ENCODE measurements at regions not wholly inside any gene's neighbourhood (a gene's known extent, or its start where the extent isn't known, plus 50 kb on each side); places are given as distances from the start of the nearest gene placed in this dataset.

DNA sequence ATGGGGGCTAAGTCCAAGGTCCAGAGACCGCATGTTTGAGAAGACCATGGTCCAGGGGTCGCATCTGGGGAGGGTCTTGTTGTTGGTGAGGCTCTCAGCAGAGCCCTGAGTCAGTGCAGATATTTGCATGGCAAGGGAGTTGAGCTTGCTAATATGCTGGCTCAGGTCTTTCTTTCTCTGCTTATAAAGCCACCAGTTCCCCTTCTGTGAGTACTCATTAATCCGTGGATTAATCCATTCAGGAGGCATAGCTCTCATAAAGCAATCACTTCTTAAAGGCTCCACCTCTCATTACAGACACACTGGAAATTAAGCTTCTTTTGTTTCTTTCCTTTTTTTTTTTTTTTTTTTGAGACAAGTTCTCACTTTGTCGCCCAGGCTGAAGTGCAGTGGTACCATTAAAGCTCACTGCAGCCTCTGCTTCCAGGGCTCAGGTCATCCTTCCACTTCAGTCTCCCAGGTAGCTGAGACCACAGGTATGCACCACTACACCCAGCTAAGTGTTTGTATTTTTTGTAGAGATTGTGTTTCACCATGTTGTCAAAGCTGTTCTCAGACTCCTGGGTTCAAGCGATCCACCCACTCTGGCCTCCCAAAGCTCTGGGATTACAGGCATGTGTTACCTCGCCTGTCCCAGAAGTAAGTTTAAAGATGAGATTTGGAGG is 216.4 kb downstream of the SLITRK5 start:
- TF ChIP-seq, protein P1, sequence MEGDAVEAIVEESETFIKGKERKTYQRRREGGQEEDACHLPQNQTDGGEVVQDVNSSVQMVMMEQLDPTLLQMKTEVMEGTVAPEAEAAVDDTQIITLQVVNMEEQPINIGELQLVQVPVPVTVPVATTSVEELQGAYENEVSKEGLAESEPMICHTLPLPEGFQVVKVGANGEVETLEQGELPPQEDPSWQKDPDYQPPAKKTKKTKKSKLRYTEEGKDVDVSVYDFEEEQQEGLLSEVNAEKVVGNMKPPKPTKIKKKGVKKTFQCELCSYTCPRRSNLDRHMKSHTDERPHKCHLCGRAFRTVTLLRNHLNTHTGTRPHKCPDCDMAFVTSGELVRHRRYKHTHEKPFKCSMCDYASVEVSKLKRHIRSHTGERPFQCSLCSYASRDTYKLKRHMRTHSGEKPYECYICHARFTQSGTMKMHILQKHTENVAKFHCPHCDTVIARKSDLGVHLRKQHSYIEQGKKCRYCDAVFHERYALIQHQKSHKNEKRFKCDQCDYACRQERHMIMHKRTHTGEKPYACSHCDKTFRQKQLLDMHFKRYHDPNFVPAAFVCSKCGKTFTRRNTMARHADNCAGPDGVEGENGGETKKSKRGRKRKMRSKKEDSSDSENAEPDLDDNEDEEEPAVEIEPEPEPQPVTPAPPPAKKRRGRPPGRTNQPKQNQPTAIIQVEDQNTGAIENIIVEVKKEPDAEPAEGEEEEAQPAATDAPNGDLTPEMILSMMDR (IDR thresholded peaks at IDR 0.05; ENCODE audit: insufficient read depth, low read length) = no peak
- DNase-seq (ENCODE audit: low read depth) = no peak
- no peak overlapping the region for H3K4me3 ChIP-seq (ENCODE audit: low read depth, low read length)

GRCh38 chr13:87889254-87889653 is 218.1 kb downstream of the SLITRK5 start:
- TF ChIP-seq, protein P1 (IDR thresholded peaks at IDR 0.05; ENCODE audit: insufficient read depth, low read length) = no peak
- no peak for DNase-seq (ENCODE audit: low read depth)

GRCh38 chr13:87893186-87893585 is 222.0 kb downstream of the SLITRK5 start:
- TF ChIP-seq, protein P1 (IDR thresholded peaks at IDR 0.05; ENCODE audit: insufficient read depth, low read length) = no peak
- no peak for DNase-seq (ENCODE audit: low read depth)
- no peak overlapping the region for H3K4me3 ChIP-seq (ENCODE audit: low read depth, low read length)

More at GRCh38 chr13:87889254-87889653, 218.1 kb downstream of the SLITRK5 start:
- no peak overlapping the region for H3K4me3 ChIP-seq (ENCODE audit: low read depth, low read length)

DNA sequence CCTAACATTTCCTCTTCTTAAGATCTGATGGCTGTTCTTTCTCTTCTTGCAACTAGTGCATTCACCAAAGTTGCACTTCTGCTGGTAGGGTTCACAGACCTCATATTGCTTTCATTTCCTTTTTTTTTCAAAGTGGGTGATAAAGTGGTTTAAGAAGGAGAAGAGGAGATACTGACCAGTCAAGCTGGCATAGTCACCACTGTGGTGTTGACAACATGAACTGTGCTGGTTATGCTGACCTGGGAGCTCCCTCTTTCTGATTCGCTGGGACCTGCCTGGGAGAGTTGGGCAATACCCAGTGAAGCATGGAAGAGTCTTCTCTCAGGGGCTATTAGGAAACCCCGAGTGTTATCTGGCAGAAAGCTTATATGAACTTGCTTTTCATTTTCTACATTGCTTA is 222.9 kb downstream of the SLITRK5 start:
- no peak for DNase-seq (ENCODE audit: low read depth)
- no peak overlapping the region for H3K4me3 ChIP-seq (ENCODE audit: low read depth, low read length)
- TF ChIP-seq, protein P1 (IDR thresholded peaks at IDR 0.05; ENCODE audit: insufficient read depth, low read length) = no peak

GRCh38 chr13:87903553-87903952 is 232.4 kb downstream of the SLITRK5 start:
- DNase-seq (ENCODE audit: low read depth) = no peak
- H3K4me3 ChIP-seq (ENCODE audit: low read depth, low read length) = no peak overlapping the region
- TF ChIP-seq, protein P1 (IDR thresholded peaks at IDR 0.05; ENCODE audit: insufficient read depth, low read length) = no peak

DNA sequence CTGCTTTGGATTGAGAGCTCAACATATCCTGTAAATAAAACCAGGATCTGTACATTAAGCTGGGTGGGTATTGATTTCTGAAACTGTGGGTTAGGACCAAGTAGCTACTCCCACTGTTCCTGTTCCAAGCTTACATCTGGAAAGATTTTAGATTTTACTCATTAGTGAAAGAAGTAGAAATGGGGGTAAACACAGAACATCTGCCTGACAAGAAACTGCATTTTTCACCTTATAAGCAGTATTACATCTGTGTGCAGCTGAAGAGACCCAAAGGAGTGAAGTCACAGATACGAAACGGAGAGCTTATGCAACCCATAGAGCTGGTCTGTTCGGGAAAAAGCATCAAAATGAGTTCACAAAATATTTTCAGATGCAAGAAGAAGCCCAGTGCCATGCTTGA is 235.2 kb downstream of the SLITRK5 start:
- TF ChIP-seq, protein P1 (IDR thresholded peaks at IDR 0.05; ENCODE audit: insufficient read depth, low read length) = no peak
- DNase-seq (ENCODE audit: low read depth) = no peak
- H3K4me3 ChIP-seq (ENCODE audit: low read depth, low read length) = no peak overlapping the region

DNA sequence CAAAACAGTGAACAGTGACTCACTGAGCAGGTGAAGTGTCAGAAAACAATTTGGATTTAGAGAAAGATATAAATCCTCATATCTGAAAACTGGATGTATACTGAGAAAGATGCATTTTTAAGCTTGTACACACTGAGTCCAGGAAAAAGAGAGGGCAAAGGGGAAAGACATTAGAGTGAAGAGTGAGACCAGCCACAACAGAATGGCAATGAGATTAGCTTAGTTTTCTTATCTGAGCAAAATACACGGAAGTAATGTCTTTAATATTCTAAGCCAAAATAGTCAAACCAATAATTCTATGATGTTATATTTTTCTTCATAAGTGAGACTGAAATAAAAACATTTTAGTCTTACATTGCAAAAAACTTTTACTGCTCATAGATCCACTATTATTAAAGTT is 236.0 kb downstream of the SLITRK5 start:
- TF ChIP-seq, protein P1 (IDR thresholded peaks at IDR 0.05; ENCODE audit: insufficient read depth, low read length) = no peak
- no peak overlapping the region for H3K4me3 ChIP-seq (ENCODE audit: low read depth, low read length)
- no peak for DNase-seq (ENCODE audit: low read depth)
